T-helper 2 cell (primary cell): ENCODE measurements at regions not wholly inside any gene's neighbourhood (a gene's known extent, or its start where the extent isn't known, plus 50 kb on each side); places are given as distances from the start of the nearest gene placed in this dataset.

Experiments used
- DNase-seq, 5 experiments: peaks; one replicate each; pipeline versions ENCODE4 v3.0.0 to v3.0.0-alpha.2; 2012 to 2022

DNA sequence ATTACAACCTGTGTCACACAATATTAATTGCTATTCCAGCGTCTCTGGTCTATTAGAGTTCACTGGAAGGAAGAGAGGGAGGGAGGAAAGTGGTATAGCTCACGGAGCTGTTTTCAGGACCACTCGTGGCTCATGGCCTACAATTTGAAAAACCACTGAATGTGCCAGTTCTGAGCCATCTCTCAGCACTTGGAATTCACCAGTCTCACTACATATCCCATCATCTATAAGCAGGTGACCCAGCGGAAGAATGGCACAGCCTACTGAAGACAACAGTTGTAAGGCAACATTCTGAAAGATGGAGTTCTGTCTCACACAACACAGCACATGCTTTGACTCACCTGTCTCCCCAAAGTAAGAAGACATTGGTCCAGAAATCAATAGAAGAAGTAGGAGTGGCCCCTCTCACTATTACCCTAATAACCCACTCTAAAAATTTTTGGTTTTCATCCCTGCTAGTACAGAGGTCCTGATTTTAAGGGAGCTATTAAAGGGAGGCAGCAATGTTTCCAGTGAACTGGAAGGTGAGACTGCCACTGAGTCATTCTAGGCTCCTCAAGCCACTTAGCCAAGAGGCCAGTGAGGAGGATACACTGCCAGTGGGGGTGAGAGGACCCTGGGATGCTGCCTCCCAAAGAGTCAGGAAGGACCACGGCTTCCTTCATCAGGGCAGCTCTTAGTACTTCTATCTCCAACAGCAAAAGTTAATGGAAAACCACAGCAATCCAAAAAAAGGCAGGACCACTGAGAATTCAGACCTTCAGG, 50.0 kb upstream of the DOCK9 start:
- peak in 1 of 5 experiments; percentile 26 for DNase-seq

DNA sequence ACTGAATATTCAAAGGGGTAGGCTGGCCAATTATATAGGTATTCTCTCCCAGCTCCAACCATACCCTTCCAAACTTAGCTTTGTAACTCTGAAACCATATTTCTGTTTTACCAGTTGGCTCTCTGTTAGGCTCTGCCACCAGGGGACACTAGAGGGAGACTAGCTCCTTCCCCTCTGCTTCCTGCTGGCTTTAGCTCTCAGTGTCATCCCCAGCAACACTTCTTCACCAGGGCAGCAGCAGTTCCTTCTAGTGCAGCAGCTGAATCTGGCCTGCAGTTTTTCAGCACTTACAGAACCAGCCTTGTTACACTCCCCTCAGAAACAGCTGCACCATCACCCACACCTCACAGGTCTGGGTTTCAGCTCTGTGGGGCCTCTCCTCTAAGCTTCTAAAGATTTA, 51.0 kb upstream of the DOCK9 start:
- peak in 4 of 5 experiments; percentile 14 to 79 (median 26) for DNase-seq

DNA sequence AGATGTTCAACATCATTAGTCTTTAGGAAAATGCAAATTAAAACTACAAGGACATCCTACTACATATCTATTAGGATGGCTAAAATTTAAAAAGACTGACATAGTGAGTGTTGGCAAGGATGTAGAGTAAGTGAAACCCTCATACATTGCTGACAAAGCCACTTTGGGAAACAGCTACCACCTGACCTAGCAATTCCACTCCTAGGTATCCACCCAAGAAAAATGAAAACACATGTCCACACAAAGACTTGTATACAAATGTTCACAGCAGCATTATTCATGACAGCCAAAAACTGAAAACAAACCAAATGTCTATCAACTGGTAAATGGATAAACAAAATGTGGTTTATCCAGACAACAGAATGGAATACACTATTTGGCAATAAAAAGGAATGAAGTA, 51.7 kb upstream of the DOCK9 start:
- no peak for DNase-seq

DNA sequence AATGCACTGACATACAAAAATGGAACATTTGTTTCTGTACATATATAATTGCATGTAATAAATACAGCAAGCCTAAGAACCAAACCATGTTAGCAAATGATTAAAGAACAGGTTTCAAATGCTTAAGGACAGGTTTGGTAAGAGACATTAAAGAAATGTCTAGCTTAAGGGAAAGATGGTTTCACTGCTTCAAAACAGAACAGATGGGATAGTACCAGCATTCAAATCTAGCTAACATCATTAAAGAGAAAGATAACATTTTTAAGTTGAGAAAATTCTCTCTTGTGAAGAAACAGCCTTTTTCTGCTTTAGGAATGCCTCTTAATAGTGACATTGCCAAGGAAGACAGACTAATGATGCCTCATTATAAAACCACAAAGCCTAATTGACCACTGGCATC, 52.5 kb upstream of the DOCK9 start:
- no peak for DNase-seq

DNA sequence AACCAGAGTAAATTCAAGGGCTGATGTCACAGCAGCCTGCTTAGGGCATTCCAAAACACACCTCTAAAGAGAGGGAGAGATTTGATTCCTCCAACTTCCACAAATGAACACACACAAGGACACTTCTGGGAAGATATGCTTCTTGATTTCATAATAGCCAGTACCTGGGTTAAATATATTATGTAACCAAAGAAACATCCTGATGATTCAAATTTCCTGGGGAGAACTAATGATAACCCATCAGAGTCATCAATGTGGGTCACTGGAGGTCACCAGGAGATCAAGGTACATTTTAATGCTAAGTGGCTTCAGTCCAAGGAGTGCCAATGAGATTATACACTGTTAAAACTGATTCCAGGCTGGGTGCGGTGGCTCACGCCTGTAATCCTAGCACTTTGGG, 54.0 kb upstream of the DOCK9 start:
- DNase-seq, result no peak

DNA sequence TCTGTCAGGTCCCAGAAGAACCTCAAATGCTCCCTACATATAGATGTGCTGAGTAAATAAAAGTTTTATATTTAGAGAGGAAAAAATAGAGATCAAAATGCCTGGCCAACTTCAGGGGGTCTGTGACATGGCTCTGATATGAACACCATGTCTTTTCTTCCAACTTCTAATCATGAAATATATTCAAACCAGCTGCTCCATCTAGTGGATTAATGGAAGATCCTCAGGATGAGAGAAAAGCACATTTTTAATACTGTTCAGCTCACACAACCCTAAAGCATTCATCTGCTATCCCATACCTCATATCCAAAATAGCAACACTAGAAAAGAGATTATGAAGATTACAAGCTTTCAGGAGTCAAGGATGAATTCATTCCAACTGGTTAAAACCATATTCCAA, 56.0 kb upstream of the DOCK9 start:
- DNase-seq, result no peak

DNA sequence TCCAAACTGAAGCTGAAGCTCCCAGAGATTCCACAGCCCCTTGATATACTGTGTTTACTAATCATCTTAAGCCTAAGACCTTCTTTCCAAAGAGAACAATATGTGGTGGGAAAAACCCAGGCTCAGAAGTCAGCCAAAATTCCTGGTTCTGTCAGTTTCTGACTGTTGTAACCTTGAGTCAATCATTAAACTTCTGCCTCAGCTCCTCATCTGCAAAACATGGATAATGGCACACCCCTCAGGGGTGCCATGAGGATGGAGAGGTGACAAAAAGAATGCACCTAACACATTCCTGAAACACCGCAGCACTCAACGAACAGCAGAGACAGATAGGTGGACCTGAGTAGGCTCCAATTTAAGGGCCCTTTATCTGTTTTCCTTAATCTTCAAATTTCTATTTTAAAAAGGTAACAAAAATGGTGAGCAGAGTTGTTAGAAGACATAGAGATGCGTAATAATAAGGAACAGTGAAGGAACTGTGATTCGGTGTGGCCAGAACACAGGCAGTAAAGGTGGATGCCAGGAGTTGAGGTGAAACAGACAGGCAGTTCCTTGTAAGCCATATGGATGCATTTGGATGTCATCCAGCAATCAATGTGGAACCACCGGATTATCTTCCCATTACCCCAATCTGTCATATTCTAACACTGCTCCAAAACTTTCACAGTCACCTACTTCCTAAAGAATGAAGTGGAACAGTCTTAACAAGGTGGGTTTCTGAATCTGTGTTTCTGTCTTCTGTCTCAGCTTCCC, 56.6 kb upstream of the DOCK9 start:
- no peak for DNase-seq

DNA sequence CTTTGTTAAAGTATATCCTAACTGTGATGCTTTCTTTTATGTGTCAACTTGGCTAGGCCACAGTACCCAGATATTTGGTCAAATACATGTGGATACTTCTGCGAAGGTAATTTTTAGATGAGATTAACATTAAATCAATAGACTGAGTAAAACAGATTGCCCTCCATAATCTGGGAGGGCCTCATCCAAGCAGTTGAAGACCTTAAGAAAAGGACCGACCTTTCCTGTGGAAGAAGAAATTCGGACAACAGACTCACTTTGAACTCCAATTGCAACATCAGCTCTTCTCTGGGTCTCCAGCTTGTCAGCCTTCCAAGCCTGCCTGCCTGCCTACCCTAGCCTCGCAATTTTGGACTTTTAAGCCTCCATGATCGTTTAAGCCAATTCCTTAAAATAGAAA, 57.9 kb upstream of the DOCK9 start:
- DNase-seq, result no peak

DNA sequence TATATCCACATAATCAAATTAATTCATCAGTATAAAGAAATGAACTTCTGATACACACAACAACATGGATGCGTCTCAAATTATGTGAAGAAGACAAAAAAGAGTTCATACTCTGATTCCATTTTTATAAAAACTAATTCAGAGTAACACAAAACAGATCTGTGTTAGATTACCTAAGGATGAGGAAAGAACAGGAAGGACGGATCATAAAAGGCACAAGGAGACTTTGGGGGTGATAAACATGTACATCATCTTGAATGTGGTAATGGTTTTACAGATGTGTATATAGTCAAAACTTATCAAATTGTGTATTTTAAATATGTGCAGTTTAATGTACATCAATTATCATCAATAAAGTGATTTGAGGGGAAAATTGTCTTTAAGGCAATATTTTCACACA, 59.9 kb upstream of the DOCK9 start:
- DNase-seq, result no peak

DNA sequence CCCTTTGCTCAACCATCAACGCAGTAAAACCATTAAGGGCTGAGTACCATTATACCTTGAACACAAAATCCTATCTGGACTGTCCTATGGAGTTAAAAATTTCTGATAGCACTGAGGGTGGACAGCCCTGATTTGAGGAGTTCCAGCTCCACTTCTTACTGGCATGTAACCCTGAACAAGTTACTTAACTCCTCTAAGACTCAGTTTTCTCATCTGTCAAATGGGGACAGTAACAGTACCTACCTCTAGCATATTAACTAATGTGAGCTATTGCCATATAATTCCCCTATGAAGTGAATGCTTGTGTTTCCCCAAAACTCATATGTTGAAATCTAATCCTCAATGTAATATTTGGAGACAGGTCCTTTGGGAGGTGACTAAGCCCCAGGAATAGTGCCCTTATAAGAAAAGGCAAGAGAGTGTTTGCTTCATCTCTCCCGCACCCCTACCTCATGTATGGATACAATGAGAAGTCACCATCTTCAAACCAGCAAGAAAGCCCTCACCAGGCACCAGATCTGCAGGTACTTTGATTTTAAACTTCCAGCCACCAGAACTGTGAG, 61.9 kb upstream of the DOCK9 start:
- no peak for DNase-seq

DNA sequence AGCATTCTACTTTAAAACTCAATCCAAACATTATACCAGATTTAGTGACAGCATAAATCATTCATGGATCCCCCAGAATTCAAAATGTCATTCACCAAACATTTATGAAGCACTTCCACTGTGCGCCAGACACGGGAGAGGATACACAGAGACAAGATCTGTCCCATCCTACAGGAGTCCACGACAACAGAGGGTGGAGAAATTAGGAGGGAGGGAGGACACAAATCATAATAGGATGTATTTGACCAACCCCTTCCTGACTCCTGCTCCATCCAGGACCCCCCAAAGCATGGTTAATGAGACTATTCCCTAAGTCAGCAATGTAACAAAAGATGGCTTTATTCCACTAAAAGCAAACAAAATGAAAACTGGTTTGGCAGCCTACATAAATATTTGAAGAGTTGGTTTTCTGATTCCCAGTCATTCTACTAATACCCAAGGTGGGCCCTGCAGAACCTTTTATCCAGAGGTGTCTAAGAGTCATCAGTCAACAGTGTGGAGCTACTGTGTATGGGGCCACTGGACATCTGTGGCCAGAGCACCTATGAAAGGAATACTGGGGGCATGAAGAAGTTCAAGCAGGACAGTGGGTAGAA, 62.8 kb upstream of the DOCK9 start:
- DNase-seq, result no peak

DNA sequence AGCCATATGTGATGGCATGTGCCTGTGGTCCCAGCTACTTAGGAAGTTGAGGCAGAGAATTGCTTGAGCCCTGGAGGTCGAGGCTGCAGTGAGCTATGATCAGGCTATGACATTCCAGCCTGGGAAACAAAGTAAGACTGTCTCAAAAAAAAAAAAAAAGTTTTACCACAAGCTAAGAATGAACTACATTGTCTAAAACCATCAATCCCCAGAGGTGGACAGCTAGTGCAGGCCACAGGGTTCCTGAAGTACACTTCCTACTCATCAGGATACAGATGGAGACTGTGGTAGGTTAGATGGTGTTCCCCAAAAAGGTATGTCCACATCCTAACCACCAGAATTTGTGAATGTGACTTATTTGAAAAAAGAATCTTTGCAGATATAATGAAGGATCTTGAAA, 63.5 kb upstream of the DOCK9 start:
- no peak for DNase-seq

DNA sequence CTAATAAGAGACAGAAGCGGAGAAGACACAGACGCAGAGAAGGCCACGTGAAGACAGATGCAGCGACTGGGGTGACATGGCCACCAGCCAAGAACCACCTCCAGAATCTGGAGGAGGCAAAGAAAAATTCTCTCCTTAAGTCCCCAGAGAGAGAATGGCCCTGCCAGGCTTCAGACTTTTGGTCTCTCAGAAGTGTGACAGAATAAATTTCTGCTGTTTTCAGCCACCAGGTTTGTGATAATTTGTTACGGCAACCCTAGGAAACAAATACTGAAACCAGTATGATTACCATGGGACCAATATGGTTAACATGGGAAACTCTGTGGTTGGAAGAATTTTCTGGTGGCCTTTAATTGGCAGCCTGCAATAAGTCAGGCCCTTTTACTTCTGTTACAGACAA, 63.9 kb upstream of the DOCK9 start:
- DNase-seq, result peak in 1 of 5 experiments; percentile 54

DNA sequence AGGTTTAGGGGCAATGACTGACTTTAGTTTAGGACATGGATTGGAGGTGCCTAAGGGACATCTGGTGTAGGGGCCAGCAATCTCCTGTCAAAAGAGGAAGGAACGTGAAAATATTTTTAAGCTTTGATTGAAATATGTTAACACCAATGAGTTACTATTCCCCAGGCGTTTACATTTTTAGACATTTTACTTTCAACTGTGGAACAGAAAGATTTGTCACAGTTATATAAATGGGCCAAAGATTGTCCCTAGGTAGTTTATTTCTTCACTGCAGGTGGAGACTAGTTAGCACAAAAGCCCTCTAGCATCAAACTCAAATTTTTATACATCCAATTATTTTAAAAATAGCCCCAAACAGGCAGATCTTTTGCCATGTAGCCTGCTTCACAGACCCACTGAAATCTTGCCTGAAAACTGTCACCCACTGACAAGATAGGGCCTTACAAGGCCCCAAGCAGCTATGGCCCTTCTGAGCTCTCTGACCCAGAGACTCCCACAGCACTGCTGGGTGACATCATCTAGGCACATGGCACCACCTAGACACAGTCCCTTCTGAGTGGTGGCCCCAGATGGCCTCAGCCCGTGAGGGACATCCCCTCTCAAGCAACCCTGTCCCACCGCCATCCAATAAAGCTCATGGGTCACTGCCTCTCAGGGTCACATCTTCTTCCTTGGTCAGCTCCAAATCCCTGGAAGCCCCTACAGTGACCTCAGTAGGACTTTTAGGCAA, 64.8 kb upstream of the DOCK9 start:
- no peak for DNase-seq

DNA sequence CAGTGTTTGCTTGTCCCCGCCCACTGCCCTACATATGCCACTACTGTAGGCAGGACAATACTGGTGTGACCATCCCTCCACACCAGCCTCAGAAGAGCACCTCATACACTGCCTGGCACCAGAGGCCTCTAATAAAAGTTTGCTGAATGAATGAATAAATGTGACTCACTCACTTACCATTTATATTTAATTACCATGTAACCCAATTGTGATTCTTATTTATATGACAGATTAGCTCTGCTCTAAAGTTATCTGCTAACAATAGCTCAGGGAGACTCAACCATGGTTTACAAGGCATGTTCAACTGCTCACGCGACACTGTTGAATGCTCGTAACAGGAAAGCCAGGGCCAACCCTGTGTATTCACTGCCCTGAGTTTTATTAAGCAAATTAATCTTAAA, 66.0 kb upstream of the DOCK9 start:
- DNase-seq, result no peak

DNA sequence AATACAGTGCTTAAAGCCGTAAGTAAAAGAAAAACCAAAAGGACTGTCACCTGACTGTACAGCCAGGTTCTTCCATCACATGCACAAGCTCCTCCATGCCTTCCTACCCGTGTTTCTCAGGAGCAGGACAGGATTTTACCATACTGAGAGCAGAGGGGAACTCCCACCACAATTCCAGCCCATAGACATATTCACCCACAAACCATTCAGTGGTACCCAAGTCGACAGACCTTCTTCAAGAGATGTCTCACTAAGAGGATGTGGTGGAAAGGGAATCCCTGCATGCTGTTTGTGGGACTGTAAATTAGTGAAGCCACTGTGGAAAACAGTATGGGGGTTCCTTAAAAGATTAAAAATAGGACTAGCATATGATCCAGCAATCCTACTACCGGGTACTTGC, 66.9 kb upstream of the DOCK9 start:
- peak in 2 of 5 experiments; percentile 35 to 76 for DNase-seq

DNA sequence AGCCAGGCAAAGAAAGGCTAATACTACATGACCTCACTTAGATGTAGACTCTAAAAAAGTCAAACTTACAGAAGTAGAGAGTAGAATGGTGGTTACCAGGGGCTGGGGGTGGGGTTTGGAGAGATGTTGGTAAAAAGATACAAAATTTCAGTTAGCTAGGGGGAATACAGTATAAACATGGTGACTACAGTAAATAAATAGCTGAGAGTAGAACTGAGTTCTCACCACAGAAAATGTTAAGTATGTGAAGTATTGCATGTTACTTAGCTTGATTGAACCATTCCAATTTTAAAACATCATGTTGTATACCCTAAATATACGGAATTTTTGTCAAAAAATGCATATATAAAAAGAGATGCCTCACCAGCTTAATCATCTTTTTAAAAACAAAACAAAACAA, 67.5 kb upstream of the DOCK9 start:
- no peak for DNase-seq

DNA sequence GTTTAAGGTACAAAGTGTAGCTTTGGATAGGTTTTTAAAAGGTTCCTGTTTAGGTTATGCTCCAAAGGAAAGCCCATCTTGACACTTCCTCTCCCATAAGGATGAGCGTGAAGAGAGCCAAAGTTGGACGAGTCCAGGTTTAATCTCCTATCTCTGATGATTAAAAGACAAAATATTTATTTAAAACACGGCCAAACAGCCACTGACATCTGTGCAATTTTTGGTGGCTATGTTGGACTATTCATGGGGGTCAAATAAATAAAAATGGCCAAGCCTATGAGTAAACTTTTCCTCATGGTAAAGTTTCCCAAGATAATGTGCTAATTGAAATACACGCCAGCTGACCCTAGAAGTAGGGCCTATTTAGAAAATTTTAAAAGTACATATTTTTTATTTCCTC, 69.0 kb upstream of the DOCK9 start:
- no peak for DNase-seq

DNA sequence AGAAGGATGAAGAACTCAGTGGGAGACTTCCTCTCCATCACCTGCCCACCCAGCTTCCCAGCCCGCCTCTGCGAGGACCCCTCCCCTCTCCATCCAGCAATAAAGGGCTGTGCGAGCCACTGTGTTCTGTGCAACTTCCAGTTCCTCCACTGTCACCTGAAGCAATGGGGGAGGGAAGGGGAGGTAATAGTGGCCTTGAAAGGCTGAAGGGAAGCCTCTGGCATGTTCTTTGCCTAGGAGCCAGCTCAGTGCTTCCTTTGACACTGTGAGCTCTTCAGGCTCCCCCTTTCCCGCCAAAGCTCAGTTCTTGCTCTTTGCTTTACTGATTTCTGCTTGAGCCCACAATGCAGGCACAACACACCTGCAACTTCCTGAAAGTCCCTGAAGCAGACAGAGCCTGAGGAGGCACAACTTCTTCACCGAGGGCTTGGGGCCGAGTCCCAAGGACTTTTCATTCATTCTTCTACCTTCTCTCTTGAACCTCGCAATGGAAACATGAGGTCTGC, 73.2 kb upstream of the DOCK9 start:
- DNase-seq, result no peak

DNA sequence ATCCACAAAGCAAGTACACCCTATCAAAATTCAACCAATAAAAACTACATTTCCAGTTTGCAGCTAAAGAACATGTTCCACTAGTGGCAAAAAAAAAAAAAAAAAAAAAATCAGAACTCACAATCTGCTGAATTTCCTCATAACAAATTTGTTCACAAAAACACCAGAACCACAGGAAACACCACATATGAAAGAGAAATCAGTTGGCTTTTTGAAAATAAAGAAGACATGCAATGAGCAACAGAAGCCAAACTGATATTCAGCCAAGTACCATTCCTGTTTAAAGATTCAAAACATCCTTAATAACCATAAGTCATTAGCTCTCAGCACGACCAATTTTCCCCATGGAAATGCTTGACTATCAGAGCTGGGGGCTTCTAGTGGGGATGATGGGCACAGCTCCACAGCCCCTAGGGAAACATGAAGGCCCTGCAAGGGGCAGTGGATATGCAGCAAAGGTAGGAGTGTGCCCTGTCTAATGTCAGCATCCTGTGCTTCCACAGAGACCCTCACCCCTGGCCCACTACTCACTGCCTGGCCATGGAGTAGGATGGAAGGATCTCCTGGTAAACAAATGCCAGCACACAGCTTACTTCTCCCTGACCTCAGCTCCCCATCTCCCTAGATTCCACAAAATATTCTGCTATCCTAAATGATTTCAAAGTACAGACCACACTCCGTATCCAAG, 74.0 kb upstream of the DOCK9 start:
- DNase-seq, result peak in 2 of 5 experiments; percentile 17 to 89

DNA sequence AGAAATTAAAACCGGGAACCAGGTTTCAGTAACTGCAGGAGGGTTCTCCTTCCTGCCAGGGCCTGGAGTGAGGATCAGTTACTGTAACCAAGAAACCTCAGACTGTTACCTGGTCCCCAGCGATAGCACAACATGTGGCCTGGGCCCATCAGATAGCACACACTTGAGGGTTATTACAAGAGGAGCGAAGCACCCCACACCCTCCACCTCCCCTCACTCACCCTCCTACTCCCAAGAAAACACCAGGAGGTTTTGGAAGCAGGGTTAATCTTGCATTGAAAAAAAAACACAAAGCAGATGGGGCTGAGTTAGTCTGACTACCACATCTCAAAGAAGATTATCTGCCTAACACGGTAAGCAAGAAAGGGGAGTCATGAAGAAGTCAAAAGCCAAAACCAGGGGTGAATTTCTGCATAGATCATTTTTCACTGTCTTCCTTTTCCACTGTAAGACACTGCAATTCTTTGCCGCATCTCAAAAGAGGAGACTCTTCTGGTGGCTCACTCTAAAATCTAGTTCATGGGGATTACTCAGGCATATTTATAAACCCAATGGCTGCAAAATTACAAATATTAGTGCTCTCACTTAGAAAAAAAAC, 75.9 kb upstream of the DOCK9 start:
- peak in 1 of 5 experiments; percentile 83 for DNase-seq

DNA sequence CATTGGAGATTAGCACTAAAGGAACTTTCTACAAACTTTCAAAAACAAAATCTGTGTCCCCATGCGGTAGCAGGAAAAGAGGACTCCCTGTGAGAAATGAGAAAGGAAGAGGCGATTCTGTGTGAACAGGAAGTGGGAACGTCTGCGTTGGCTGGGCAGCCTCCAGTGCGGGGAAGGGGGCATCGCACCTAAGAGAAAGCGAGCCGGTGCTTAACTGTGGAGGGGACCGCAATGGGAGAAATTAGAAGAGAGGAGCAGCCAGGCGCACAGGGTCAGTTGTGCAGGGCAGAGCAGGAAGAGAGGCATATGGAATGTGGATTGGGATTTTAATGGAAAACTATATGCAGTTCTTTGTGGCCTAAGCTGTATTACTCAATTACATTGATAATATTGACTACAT, 77.4 kb upstream of the DOCK9 start:
- DNase-seq, result peak in 1 of 5 experiments; percentile 32
